HK-2 (cell line): ENCODE measurements at regions not wholly inside any gene's neighbourhood (a gene's known extent, or its start where the extent isn't known, plus 50 kb on each side); places are given as distances from the start of the nearest gene placed in this dataset.

Experiments used
- DNase-seq: peaks from one replicate; pipeline ENCODE4 v3.0.0-alpha.2; 2018; ENCODE audit not compliant: unreplicated experiment

- DNase-seq = peak; percentile 48
Measured at GRCh38 chr16:11401161-11402050, 56.1 kb downstream of the RMI2 start.

GRCh38 chr16:11402051-11402744 is 56.9 kb downstream of the RMI2 start:
- no peak for DNase-seq

GRCh38 chr16:11402745-11403533 is 57.7 kb downstream of the RMI2 start:
- DNase-seq = no peak

GRCh38 chr16:11403534-11403795 is 58.2 kb downstream of the RMI2 start:
- no peak for DNase-seq

GRCh38 chr16:11403920-11404319 is 58.7 kb downstream of the RMI2 start:
- DNase-seq = no peak

- DNase-seq = no peak
Measured at GRCh38 chr16:11404603-11405002, 59.3 kb downstream of the RMI2 start.

- peak; percentile 29 for DNase-seq
Measured at GRCh38 chr16:11405331-11406176, 60.3 kb downstream of the RMI2 start.

- no peak for DNase-seq
Measured at GRCh38 chr16:11406177-11406560, 60.9 kb downstream of the RMI2 start.

- peak; percentile 58 for DNase-seq
Measured at GRCh38 chr16:11407047-11407982, 62.1 kb downstream of the RMI2 start.

GRCh38 chr16:11408216-11408615 is 63.0 kb downstream of the RMI2 start:
- DNase-seq = no peak

- DNase-seq = no peak
Measured at GRCh38 chr16:11409398-11409797, 64.1 kb downstream of the RMI2 start.

- DNase-seq = no peak
Measured at GRCh38 chr16:11410376-11411058, 65.3 kb downstream of the RMI2 start.

GRCh38 chr16:11411059-11411550 is 65.8 kb downstream of the RMI2 start:
- no peak for DNase-seq

- DNase-seq = no peak
Measured at GRCh38 chr16:11412175-11412904, 67.1 kb downstream of the RMI2 start.

GRCh38 chr16:11412965-11413887 is 68.0 kb downstream of the RMI2 start:
- DNase-seq = no peak

GRCh38 chr16:11413907-11414595 is 68.8 kb downstream of the RMI2 start:
- no peak for DNase-seq
